ENCODE measurements at regions not wholly inside any gene's neighbourhood (a gene's known extent, or its start where the extent isn't known, plus 50 kb on each side); places are given as distances from the start of the nearest gene placed in this dataset.

GRCh38 chr1:10943991-10944730, 68.3 kb upstream of the TARDBP start:
- Histone ChIP-seq H3K9me3 (no peaks in the 10 kb centered on the region), H3K27ac (peak overlapping the region in 3 of 4 donors; percentile 15 to 39 (median 38)), H3K4me3 (peak overlapping the region; percentile 40 to 54 (median 46)), H3K36me3 (no peaks in the 10 kb centered on the region), H3K4me1 (peaks cover 7 to 18% of the 10 kb centered on the region in 2 donors), H3K27me3 (no peaks in the 10 kb centered on the region)
- TF ChIP-seq CTCF (IDR thresholded peaks at IDR 0.05 in 4 of 5, conservative IDR thresholded peaks at IDR 0.05 in 1 of 5) (no peak), POLR2A (IDR thresholded peaks at IDR 0.05) (no peak)
- in situ Hi-C loops (cut with MboI; ENCODE audit: low sequenced_read_pairs in 4 of 4) = no loop called here
- DNase-seq (peak in 1 of 2 donors; percentile 36), ATAC-seq (peak; percentile 39 to 62)
- intact Hi-C loops (cut with DNase I; ENCODE audit: low total_unique reads) = loop anchor here (5.0 to 10.0 kb wide), 2 partner anchors 149 to 437 kb away; partner anchors contain the start of gene CASZ1

GRCh38 chr1:10945991-10946509, 66.4 kb upstream of the TARDBP start:
- H3K27me3 ChIP-seq = no peaks in the 10 kb centered on the region
- no peaks in the 10 kb centered on the region for H3K9me3 ChIP-seq
- H3K4me1 ChIP-seq = peaks cover 7 to 18% of the 10 kb centered on the region in 2 donors
- peak; percentile 19 to 40 for DNase-seq
- TF ChIP-seq CTCF (IDR thresholded peaks at IDR 0.05 in 4 of 5, conservative IDR thresholded peaks at IDR 0.05 in 1 of 5) = peak in 4 of 5 experiments; percentile 5 to 53 (median 33)
- no peak for TF ChIP-seq POLR2A (IDR thresholded peaks at IDR 0.05)
- ATAC-seq = peak; percentile 35 to 51
- no peaks in the 10 kb centered on the region for H3K36me3 ChIP-seq
- intact Hi-C loops (cut with DNase I; ENCODE audit: low total_unique reads) (loop anchor here (10.0 kb wide), 1 partner anchor 151 kb away; the partner anchor contains the start of gene CASZ1), in situ Hi-C loops (cut with MboI; ENCODE audit: low sequenced_read_pairs in 4 of 4) (no loop called here)
- peak overlapping the region in 3 of 4 donors; percentile 21 to 44 (median 38) for H3K27ac ChIP-seq
- H3K4me3 ChIP-seq = no peak overlapping the region

GRCh38 chr1:10947181-10947580, 65.3 kb upstream of the TARDBP start:
- intact Hi-C loops (cut with DNase I; ENCODE audit: low total_unique reads) = loop anchor here (10.0 kb wide), 1 partner anchor 152 kb away; the partner anchor contains the start of gene CASZ1
- TF ChIP-seq CTCF (IDR thresholded peaks at IDR 0.05 in 4 of 5, conservative IDR thresholded peaks at IDR 0.05 in 1 of 5) (no peak), POLR2A (IDR thresholded peaks at IDR 0.05) (no peak)
- H3K4me1 ChIP-seq = peaks cover 7 to 12% of the 10 kb centered on the region in 2 donors
- H3K9me3 ChIP-seq = no peaks in the 10 kb centered on the region
- no peak overlapping the region for H3K27ac ChIP-seq
- no peak for ATAC-seq
- DNase-seq = no peak
- in situ Hi-C loops (cut with MboI; ENCODE audit: low sequenced_read_pairs in 4 of 4) = no loop called here
- no peak overlapping the region for H3K4me3 ChIP-seq
- H3K27me3 ChIP-seq = no peaks in the 10 kb centered on the region
- H3K36me3 ChIP-seq = no peaks in the 10 kb centered on the region

GRCh38 chr1:10947691-10948462, 64.6 kb upstream of the TARDBP start:
- Histone ChIP-seq H3K9me3 (no peaks in the 10 kb centered on the region), H3K27me3 (no peaks in the 10 kb centered on the region), H3K4me1 (peaks cover 7 to 12% of the 10 kb centered on the region in 2 donors), H3K27ac (no peak overlapping the region), H3K36me3 (no peaks in the 10 kb centered on the region), H3K4me3 (no peak overlapping the region)
- in situ Hi-C loops (cut with MboI; ENCODE audit: low sequenced_read_pairs in 4 of 4) = no loop called here
- DNase-seq = no peak
- TF ChIP-seq POLR2A (IDR thresholded peaks at IDR 0.05) = no peak
- no peak for TF ChIP-seq CTCF (IDR thresholded peaks at IDR 0.05 in 4 of 5, conservative IDR thresholded peaks at IDR 0.05 in 1 of 5)
- intact Hi-C loops (cut with DNase I; ENCODE audit: low total_unique reads) = loop anchor here (10.0 kb wide), 1 partner anchor 153 kb away; the partner anchor contains the start of gene CASZ1
- no peak for ATAC-seq

Data from gastrocnemius medialis (tissue), 4 donors.